ENCODE measurements at regions not wholly inside any gene's neighbourhood (a gene's known extent, or its start where the extent isn't known, plus 50 kb on each side); places are given as distances from the start of the nearest gene placed in this dataset.
"Not testable (repeated sequence)": the region's sequence is repeated elsewhere in the genome, so short reads cannot be mapped to it uniquely, and the experiment has no call there.

DNA sequence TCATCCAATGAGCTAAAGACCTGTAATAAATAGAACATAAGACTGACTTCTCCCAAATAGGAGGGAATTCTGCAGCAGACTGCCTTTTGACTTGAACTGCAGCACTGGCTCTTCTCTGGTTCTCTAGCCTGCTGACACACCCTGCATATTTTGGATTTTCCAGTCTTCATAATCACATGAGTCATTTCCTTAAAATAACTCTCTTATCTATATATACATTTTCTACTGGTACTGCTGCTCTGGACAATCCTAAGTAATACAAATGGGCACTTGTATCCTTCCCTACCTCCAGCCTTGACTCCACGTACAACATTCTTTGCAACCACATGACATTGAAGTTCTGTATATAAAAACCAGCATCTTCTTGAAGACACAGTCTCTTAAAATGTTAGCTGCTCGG, 429.4 kb upstream of the TMPRSS15 start:
- DNase-seq: no peak

DNA sequence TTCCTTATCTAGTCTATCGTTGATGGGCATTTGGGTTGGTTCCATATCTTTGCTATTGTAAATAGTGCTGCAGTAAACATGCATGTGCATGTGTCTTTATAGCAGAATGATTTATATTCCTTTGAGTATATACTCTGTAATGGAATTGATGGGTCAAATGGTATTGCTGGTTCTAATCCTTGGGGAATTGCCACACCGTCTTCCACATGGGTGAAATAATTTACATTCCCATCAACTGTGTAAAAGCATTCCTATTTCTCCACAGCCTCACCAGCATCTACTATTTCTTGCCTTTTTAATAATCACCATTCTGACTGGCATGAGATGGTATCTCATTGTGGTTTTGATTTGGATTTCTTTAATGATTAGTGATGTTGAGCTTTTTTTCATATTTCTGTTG, 430.5 kb upstream of the TMPRSS15 start:
- not testable (repeated sequence) for DNase-seq

DNA sequence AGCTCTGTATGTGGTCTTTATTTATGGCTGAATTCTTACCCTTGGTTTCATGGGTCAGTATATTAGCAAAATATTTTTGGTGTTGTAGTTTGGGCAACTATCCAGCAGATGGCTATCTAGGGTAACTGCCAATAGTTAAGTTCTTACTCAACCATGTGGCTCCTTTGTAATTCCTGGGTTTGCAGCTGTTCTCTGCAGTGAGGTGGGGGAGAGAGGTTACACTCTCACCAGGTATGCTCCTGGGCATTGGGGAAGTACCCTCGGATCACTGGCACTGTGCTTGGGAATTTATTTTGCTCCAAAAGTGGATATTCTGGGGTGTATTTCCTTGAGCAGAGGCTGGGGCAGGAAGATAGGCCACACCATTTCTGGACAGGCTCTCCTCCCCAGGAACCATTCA, 436.7 kb upstream of the TMPRSS15 start:
- no peak for DNase-seq

DNA sequence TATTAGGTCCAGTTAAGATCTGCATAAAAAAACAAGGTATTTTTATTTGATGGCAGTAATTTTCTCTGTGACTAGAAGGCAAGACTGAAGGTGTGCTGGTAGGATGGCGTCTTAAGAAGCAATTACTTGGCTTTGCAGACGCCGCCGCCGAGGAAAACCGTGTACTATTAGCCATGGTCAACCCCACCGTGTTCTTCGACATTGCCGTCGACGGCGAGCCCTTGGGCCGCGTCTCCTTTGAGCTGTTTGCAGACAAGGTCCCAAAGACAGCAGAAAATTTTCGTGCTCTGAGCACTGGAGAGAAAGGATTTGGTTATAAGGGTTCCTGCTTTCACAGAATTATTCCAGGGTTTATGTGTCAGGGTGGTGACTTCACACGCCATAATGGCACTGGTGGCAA, 454.0 kb upstream of the TMPRSS15 start:
- not testable (repeated sequence) for DNase-seq

DNA sequence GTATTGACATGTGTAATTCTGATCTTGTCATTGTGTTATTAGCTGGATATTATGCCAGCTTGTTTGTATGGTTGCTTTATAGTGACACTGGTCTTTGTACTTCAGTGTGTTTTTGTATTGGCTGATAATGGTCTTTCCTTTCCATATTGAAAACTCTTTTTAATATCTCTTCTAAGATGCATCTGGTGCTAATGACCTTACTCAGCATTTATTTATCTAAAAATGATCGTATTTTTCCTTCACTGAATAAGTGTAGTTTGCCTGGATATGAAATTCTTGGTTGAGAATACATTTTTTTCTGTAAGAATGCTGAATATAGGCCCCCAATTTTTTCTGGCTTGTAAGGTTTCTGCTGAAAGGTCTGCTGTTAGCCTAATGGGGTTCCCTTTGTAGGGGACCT, 465.5 kb upstream of the TMPRSS15 start:
- no peak for DNase-seq

DNA sequence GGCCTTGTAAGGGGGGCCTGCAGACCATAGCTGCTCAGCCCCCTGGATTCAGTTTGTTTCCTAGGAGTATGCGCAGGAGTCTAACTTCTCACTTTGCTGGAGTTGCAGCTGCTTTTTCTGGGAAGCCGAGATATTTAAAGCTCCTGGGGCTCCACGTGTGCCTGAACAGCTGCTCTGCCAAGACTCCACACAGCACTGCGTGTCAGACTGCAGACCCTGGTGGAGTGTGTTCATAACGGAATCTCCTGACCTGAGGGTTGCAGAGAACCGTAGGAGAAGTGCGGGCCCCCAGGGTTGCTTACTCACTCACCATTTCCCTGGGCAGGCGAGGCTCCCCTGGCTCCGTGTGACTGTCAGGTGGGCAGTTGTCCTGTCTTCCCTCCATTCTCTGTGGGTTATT, 474.3 kb upstream of the TMPRSS15 start:
- DNase-seq: no peak

DNA sequence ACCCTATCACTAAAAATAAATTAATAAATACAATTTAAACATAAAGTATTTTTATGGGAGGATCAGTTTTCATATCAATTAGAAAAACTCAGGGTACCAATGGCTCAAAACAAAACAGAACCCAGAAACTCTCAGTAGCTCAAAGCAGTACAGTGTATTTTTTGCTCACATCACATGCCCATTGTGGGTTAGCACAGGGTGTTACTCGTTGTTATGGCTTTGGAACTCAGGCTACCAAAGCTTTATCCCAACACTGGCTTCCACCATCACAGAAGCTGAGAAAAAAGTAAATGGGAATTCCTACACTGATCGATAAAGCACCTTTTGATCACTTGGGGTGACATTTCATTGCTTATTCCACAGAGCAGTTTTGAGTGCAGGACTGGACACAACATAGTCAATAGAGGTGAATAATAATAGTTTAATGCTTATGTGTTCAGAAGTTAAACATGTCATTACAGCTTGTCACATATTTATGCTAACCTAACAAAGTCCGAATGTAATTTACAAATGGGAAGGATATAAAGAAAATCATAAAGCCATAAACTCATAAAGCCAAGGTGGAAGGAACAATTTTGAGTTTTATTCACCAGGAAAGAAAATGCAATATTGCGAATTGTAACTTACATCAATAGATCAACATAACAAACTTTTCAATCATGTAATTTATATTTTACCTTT, 484.5 kb upstream of the TMPRSS15 start:
- DNase-seq: no peak

DNA sequence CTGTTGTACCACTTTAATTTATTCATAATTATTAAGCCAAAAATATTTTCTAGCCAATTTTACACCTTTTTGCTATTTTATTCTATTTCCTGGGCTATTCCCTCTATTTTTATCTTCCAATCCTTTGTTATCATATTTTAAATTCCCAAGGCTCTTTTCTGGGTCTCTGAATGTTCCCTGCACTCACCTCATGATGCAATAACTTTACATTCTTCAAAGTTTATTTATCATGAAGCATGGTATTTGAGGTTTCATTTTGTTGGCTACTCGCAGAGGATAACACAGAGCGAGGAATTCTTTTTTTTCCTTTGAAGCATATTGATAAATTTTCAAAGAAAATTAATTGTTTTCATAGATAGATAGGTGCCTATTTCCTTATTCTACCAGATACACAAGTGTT, 489.8 kb upstream of the TMPRSS15 start:
- DNase-seq: no peak

DNA sequence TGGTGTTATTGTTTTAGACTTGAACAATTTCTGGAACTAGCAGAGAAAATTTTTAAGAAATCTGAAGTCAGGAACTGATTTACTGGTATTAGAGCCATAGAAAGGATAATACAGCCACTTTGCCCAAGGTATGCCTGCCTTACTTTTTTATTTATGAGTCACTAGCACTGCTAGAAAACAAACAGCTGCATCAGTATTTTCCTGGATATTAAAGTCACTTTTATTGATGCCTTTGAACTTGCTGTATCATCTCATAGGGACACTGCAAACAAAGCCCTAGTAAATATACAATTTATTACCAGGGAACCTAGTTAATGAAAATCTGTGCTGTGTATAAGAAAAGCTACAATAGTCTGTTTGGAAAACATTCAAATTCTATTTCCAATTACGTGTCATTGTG, 490.8 kb upstream of the TMPRSS15 start:
- no peak for DNase-seq

DNA sequence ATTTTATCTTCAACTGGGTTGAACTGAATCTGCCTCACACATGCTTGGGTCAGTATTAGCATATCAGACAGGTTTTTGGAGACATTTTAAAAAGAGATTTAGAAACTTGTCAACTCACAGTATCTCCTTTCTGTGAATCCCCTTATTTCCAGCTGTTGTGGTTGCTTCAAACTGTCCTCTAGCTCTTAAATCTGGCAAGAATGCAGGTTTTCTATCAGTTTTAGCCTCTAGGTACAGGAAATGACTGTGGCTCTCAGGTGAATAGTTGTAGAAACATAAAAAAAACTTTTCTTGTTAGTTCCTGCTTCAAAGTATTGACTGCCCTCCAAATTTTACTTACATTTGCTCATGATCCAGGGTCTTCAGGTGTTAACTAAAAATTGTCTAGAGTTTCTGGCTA, 495.7 kb upstream of the TMPRSS15 start:
- DNase-seq: no peak

DNA sequence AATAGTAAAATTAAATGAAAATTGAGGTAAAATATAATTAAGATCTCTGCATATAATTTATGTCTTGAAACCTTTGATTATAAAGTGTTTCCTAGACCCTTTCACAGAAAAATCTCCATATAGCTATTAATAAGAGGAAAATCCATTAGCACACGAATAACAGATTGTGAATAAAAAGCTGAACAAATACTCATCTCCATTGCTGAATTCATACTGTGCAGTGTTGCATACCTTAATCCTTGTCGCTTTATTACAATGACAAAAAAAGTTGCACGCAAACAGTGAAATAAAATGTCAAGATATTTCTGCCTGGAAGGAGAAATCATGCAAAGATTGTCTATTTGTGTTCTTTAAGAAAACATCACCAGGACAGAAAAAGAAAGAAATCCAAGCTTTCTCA, 499.1 kb upstream of the TMPRSS15 start:
- no peak for DNase-seq

DNA sequence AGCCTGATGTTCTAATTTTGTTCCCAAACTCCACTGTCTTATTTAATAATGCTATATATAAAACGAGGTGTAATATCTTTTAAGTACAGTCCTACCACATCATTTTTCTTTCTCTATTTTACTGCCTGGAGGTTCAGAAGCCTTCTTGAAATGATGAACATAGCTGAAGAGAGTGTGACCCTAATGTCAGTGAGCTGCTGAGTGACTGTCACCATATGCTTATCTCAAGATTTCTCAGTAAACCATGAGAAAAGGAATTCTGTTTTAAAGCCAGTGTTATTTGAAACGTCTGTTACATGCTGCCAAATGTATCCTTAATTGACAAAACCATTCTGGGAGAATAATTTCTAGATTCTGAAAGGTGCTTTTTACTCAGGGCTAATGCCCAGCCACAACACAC, 503.5 kb upstream of the TMPRSS15 start:
- no peak for DNase-seq

DNA sequence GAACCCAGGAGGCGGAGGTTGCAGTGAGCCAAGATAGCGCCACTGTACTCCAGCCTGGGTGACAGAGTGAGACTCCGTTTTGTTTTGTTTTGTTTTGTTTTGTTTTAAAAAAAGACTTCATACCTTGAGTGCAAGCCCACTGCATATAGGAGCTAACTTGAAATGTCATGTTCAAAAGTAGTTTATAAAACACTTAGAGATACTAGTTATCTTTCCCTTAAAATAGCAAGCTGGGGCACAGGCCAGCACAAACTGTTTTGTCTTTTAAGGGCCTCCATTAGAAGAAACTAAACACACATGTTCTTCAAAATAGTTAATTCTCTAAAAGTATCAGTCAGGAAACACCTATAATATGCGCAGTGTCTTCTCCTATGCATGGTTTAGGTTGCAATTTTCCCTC, 505.1 kb upstream of the TMPRSS15 start:
- no peak for DNase-seq

DNA sequence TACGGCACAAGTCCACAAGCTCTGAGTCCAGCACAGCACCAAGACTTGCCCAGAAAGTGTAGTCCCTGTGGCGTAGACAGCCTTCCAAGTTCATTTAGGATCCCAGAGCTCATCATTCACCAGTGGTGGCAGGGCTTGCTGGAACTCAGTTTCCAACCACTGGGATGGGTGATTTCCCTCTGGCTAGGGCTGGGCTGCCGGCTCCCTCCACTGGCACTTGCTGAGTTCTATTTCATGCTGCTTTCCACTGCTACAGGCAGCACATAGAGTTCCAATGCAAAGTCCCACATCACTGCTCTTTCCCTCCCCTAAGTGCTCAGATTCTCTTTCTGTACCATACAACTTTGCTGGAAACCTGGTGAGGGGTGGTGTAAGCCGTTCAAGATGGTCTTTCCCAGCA, 510.3 kb upstream of the TMPRSS15 start:
- no peak for DNase-seq

DNA sequence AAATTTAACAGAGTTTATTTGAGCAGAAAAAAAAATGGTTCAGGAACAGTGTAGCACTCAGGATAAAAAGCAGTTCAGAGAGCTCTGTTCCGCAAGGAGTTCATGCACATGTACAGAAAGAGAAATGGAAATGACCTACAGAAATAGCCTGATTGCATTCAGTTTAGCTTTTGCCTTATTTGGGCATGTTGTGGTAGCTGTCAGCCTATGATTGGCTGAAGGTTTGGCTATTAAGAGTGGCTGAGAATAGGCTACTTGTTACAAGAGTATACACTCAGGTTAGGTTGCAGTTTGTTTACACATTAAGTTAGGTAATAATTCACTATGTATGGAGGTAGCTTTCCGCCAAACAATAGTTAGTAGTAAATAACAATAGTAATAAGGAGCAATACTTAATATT, 511.0 kb upstream of the TMPRSS15 start:
- DNase-seq: no peak

DNA sequence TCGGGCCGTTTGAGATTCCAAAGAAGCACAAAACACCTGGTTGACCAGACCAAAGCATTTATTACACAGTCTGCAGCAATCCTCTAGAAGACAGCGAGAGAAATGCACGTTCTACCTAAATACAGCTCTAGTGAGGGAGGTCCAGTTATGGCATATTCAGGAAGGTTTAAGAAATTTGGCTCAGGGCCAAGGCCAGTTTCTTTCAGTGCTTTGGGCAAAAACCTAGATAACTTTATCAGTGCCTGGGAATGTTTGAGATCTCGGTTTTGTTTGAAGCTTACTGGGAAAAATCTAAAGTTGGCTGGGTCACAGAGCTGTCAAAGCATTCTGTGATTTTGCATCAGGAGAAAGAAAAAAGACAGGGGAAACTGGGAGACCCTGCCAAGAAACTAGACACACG, 514.0 kb upstream of the TMPRSS15 start:
- no peak for DNase-seq

DNA sequence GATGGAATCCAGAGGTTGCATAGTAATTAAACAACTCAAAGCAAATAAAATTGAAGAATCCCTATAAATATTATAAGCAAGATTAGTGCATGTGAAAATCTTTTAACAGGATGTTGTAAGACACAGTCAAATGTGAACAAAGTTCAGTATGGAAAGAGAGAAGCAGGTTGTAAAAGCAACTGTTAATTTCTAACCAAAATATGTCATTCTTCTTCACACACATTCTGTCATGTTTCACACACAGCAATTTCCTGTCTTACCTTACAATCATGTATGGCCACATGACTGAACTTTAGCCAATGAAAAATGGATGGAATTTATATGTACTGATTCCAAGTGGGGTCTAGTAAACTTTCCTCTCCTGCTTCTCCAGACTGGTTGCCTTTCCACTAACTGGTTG, 527.7 kb upstream of the TMPRSS15 start:
- no peak for DNase-seq

DNA sequence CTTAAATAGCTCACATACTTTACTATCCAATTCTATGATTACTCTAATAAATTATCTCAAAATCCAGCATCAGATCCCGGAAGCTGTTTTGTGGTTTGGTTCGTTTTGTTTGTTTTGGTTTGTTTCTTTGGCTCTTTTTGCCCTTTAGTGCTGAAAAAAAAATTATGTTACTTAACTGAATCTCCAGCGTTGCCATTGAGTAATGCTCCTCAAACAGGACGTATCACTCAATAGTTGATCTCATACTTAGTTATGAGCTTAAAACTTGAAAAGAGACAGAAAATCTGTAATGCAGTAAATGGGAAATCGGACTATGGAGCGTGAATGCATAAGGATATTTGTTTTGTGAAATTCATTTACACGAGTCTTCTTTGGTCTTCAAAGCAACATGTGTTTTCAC, 533.8 kb upstream of the TMPRSS15 start:
- no peak for DNase-seq

DNA sequence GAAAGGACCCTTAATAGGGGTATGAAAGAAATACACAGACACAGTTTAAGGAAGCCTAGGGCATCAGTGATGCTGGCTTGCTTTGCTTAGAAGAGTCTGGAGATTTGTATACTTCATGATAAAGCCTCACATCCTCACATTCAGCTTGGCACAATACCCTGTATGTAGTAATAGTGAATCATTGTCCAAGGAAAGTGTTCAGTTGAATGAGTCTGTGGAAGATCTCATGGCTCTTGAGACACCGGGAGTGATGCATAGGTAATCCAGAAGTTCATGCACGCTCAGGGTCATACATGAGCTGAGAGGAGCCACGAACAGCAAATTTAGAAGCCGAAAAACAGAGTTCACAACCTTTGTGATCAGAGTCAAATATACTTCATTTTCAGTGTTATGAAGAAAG, 537.2 kb upstream of the TMPRSS15 start:
- DNase-seq: no peak

DNA sequence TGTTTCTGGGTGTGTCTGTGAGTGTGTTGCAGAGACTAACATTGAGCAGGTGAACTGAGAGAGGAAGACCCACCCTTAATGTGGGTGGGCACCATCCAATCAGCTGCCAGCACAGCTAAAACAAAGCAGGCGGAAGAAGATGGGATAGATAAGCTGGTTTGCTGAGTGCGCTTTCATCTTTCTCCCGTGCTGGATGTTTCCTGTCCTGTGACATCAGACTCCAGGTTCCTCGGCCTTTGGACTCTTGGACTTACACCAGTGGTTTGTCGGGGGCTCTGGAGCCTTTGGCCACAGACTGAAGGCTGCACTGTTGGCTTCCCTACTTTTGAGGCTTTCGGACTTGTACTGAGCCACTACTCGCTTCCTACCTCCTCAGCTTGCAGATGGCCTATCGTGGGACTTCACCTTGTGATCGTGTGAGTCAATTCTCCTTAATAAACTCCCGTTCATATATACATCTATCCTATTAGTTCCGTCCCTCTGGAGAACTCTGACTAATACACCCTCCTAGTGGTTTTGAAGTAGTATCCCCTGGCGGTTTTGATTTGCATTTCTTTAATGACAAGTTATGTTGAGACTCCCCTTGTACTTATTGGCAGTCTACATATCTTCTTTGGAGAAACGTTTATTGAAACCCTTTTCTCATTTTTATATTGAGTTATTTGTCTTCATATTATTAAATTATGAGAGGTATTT, 546.6 kb upstream of the TMPRSS15 start:
- no peak for DNase-seq

DNA sequence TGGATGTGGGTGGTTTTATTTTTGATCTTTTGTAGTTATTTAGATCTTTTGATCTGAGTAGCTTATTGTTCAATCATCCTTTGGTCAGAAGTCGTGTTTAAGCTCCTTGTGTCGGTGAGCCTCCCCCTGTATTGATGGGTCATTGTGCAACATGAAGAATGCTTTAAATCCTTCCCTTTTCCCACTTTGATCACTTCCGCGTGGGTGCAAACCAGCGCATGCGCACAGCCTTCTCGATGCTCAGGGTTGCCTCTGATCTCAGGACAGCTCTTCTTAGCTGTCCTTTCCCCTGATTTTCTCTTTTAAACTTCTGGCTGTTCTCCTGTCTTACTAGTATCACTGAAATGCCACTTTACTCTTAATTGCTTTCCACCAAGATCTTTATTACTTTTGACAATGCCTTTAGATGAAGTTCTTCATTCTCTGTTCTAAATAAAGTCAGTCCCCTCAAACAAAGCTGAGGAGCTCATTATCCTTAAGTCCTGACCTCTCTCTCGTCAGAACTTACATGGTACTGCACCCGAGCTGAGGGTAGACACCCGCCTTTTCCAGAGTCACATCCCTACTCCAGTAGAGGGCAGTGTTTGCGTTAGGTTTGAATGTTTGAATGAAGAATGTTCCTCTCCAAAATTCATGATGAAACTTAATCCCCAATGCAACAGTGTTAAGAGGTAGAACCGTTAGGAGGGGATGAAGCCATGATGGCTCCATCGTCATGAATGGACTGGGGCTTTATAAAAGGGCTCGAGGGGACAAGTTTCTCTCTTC, 547.9 kb upstream of the TMPRSS15 start:
- no peak for DNase-seq

DNA sequence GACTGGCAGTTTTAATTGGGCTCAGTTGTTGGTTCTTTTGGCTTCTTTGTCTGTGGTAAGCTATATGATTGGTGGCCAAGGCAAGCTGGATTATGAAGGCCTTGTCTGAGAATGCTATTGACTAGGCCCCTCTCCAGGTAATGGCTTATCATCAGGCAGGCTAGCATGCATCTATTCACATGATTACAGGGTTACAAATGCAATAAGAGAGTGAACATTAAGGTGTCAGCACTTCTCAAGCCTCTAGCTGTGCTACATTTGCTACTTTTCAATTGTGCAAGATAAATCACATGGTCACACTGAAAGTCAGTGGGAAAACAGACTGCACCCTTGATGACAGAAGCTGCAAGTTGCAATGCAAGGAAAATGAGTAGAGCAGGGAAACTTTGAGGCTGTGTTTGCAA, 550.9 kb upstream of the TMPRSS15 start:
- DNase-seq: no peak

DNA sequence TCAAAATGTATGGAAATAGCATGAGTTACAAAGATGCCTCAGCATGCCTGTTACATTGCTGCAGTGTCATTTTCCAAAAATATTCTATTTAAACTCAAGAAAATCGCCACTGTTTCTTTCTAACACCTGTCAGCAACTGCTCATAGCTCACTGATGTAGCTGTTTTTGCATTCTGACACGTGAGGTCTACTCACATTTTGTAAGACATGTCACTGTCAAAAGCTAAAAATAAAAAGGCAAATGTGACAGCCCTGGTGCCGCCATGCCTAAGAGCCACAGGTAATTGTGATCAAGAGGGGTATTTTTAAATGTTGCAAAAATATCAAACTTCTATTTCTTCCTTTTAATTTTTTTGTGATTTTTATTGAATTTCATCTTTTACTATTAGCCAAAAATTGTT, 556.2 kb upstream of the TMPRSS15 start:
- no peak for DNase-seq

DNA sequence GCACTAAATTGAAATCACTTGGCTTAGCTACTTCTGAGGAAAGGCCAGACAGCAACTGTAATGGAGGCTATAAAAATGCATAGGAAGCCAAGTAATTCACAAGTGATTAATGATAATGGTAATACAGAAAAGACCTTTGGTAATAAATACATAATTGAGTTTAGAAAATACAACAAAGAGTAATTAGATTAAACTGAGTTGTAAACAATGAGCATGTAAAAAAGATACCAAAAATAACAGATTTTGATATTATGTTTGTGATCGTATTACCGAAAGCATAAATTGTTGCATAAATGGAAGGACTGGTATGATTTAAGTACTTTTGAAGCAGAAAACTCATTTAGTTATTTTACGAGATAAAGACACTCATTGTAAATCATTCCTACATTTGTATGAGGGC, 556.7 kb upstream of the TMPRSS15 start:
- no peak for DNase-seq
